MM.1S (cell line): ENCODE measurements at regions not wholly inside any gene's neighbourhood (a gene's known extent, or its start where the extent isn't known, plus 50 kb on each side); places are given as distances from the start of the nearest gene placed in this dataset.

ENCODE experiments used
- DNase-seq: peaks from one replicate; pipeline ENCODE4 v3.0.0-alpha.2; 2015
- H2AFZ ChIP-seq: fragments of 300-600 bp; sonication (generic); 2 replicates; pipeline ENCODE4 v1.6.0; 2016; ENCODE audit warnings: antibody characterized with exemption, low read length
- H3F3A ChIP-seq: fragments of 300-600 bp; sonication (generic); 2 replicates; pipeline ENCODE4 v1.6.1; 2016; ENCODE audit warnings: mild to moderate bottlenecking, antibody characterized with exemption, low read length, moderate library complexity, mixed read lengths; ENCODE audit not compliant: insufficient read depth
- H3K27ac ChIP-seq: fragments of 300-600 bp; sonication (generic); 2 replicates; pipeline ENCODE4 v1.5.1; 2016; ENCODE audit warnings: mild to moderate bottlenecking, low read length
- H3K27me3 ChIP-seq: fragments of 300-600 bp; sonication (generic); replicated peaks from 2 replicates; pipeline ENCODE4 v1.6.0; 2016; ENCODE audit warnings: low read length; ENCODE audit not compliant: insufficient read depth
- H3K36me3 ChIP-seq: fragments of 300-600 bp; sonication (generic); replicated peaks from 2 replicates; pipeline ENCODE4 v1.6.1; 2016; ENCODE audit warnings: mild to moderate bottlenecking, low read length, mixed read lengths; ENCODE audit not compliant: insufficient read depth
- H3K4me1 ChIP-seq: fragments of 300-600 bp; sonication (generic); 2 replicates; pipeline ENCODE4 v1.6.1; 2016; ENCODE audit warnings: low read length, mixed read lengths
- H3K4me2 ChIP-seq: fragments of 300-600 bp; sonication (generic); 2 replicates; pipeline ENCODE4 v1.6.0; 2016; ENCODE audit warnings: low read depth, low read length
- H3K4me3 ChIP-seq: fragments of 300-600 bp; sonication (generic); 2 replicates; pipeline ENCODE4 v1.5.1; 2016; ENCODE audit warnings: low read length, mixed read lengths
- H3K79me2 ChIP-seq: fragments of 300-600 bp; sonication (generic); 2 replicates; pipeline ENCODE4 v1.6.1; 2016; ENCODE audit warnings: mixed run types, low read length, mixed read lengths
- H3K9ac ChIP-seq: fragments of 300-600 bp; sonication (generic); 2 replicates; pipeline ENCODE4 v1.6.1; 2016; ENCODE audit warnings: low read length, mixed read lengths
- H3K9me2 ChIP-seq: fragments of 300-600 bp; sonication (generic); replicated peaks from 2 replicates; pipeline ENCODE4 v1.6.1; 2016; ENCODE audit warnings: mild to moderate bottlenecking, low read length, mixed read lengths; ENCODE audit not compliant: insufficient read depth
- H3K9me3 ChIP-seq: fragments of 300-600 bp; sonication (generic); replicated peaks from 2 replicates; pipeline ENCODE4 v1.6.1; 2016; ENCODE audit warnings: mild to moderate bottlenecking, low read length, mixed read lengths; ENCODE audit not compliant: insufficient read depth
- H4K20me1 ChIP-seq: fragments of 300-600 bp; sonication (generic); 2 replicates; pipeline ENCODE4 v1.6.1; 2016; ENCODE audit warnings: mild to moderate bottlenecking, low read length, moderate library complexity, mixed read lengths; ENCODE audit not compliant: insufficient read depth
- EZH2 ChIP-seq: fragments of 300-600 bp; sonication (generic); optimal IDR thresholded peaks from 2 replicates; pipeline ENCODE3; 2017; ENCODE audit warnings: low read depth, mild to moderate bottlenecking, antibody characterized with exemption, low read length, mixed read lengths
- EZH2phosphoT487 ChIP-seq: fragments of 300-600 bp; sonication (generic); IDR thresholded peaks from 2 replicates; pipeline ENCODE4 v1.6.1; 2018; ENCODE audit warnings: antibody characterized with exemption, low read length
- TF ChIP-seq, protein P1 (sequence below): fragments of 300-600 bp; sonication (generic); IDR thresholded peaks from 2 replicates; pipeline ENCODE4 v1.5.1; 2016; ENCODE audit warnings: antibody characterized with exemption, low read length, mixed read lengths

- Histone ChIP-seq H3K9ac (no peak overlapping the region), H4K20me1 (no peaks in the 10 kb centered on the region), H3K27me3 (no peaks in the 10 kb centered on the region), H3K4me3 (no peak overlapping the region), H3K9me2 (no peaks in the 10 kb centered on the region), H3K27ac (no peak overlapping the region), H3K79me2 (no peaks in the 10 kb centered on the region; the same call in 1 of the 2 replicates), H3K36me3 (no peaks in the 10 kb centered on the region), H3K4me2 (no peak overlapping the region; the same call in 1 of the 2 replicates), H2AFZ (no peak overlapping the region), H3F3A (no peaks in the 10 kb centered on the region), H3K4me1 (no peaks in the 10 kb centered on the region), H3K9me3 (no peaks in the 10 kb centered on the region)
- DNase-seq = peak; percentile 81
- TF ChIP-seq EZH2phosphoT487 (no peak), EZH2 (no peak)
- TF ChIP-seq, protein P1, sequence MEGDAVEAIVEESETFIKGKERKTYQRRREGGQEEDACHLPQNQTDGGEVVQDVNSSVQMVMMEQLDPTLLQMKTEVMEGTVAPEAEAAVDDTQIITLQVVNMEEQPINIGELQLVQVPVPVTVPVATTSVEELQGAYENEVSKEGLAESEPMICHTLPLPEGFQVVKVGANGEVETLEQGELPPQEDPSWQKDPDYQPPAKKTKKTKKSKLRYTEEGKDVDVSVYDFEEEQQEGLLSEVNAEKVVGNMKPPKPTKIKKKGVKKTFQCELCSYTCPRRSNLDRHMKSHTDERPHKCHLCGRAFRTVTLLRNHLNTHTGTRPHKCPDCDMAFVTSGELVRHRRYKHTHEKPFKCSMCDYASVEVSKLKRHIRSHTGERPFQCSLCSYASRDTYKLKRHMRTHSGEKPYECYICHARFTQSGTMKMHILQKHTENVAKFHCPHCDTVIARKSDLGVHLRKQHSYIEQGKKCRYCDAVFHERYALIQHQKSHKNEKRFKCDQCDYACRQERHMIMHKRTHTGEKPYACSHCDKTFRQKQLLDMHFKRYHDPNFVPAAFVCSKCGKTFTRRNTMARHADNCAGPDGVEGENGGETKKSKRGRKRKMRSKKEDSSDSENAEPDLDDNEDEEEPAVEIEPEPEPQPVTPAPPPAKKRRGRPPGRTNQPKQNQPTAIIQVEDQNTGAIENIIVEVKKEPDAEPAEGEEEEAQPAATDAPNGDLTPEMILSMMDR = peak; percentile 98
Observed at GRCh38 chr15:89416339-89417183, 79.8 kb downstream of the RHCG start.

GRCh38 chr15:89414571-89414970 lies 79.9 kb upstream of the POLG start:
- no peak for DNase-seq
- no peak overlapping the region for H3K9ac ChIP-seq
- H3F3A ChIP-seq = no peaks in the 10 kb centered on the region
- H3K9me3 ChIP-seq = no peaks in the 10 kb centered on the region
- H3K79me2 ChIP-seq = no peaks in the 10 kb centered on the region; the same call in 1 of the 2 replicates
- H3K4me2 ChIP-seq = no peak overlapping the region
- no peaks in the 10 kb centered on the region for H3K4me1 ChIP-seq
- TF ChIP-seq, protein P1 = no peak
- TF ChIP-seq EZH2 = no peak
- TF ChIP-seq EZH2phosphoT487 = no peak
- no peaks in the 10 kb centered on the region for H3K9me2 ChIP-seq
- H3K27me3 ChIP-seq = no peaks in the 10 kb centered on the region
- no peak overlapping the region for H2AFZ ChIP-seq
- H3K4me3 ChIP-seq = no peak overlapping the region
- no peaks in the 10 kb centered on the region for H4K20me1 ChIP-seq
- H3K36me3 ChIP-seq = no peaks in the 10 kb centered on the region
- H3K27ac ChIP-seq = no peak overlapping the region

- DNase-seq = no peak
- Histone ChIP-seq H3K4me1 (no peaks in the 10 kb centered on the region), H3K9me2 (no peaks in the 10 kb centered on the region), H3F3A (no peaks in the 10 kb centered on the region), H3K79me2 (no peaks in the 10 kb centered on the region; the same call in 1 of the 2 replicates), H4K20me1 (no peaks in the 10 kb centered on the region), H3K27me3 (no peaks in the 10 kb centered on the region), H3K9me3 (no peaks in the 10 kb centered on the region), H3K9ac (no peak overlapping the region), H3K27ac (no peak overlapping the region), H3K36me3 (no peaks in the 10 kb centered on the region), H3K4me2 (no peak overlapping the region), H2AFZ (no peak overlapping the region), H3K4me3 (no peak overlapping the region)
- TF ChIP-seq EZH2phosphoT487 (no peak), EZH2 (no peak)
- TF ChIP-seq, protein P1 = no peak
Observed at GRCh38 chr15:89413877-89414276, 79.3 kb upstream of the POLG start.
